ENCODE measurements at regions not wholly inside any gene's neighbourhood (a gene's known extent, or its start where the extent isn't known, plus 50 kb on each side); places are given as distances from the start of the nearest gene placed in this dataset.

GRCh38 chr12:18207266-18207665 lies 54.1 kb upstream of the PIK3C2G start:
- DNase-seq (ENCODE audit: low read depth), result no peak

- no peak for DNase-seq (ENCODE audit: low read depth)
Observed at GRCh38 chr12:18206198-18206597, 55.1 kb upstream of the PIK3C2G start.

- DNase-seq (ENCODE audit: low read depth), result no peak
Observed at GRCh38 chr12:18204053-18204452, 57.3 kb upstream of the PIK3C2G start.

- no peak for DNase-seq (ENCODE audit: low read depth)
Observed at GRCh38 chr12:18192119-18192518, 69.2 kb upstream of the PIK3C2G start.

GRCh38 chr12:18183141-18183540 lies 78.2 kb upstream of the PIK3C2G start:
- no peak for DNase-seq (ENCODE audit: low read depth)

GRCh38 chr12:18171571-18171970 lies 81.6 kb upstream of the RERGL start:
- peak; percentile 48 for DNase-seq (ENCODE audit: low read depth)

- DNase-seq (ENCODE audit: low read depth), result no peak
Observed at GRCh38 chr12:18168016-18168415, 78.0 kb upstream of the RERGL start.

- DNase-seq (ENCODE audit: low read depth), result no peak
Observed at GRCh38 chr12:18165889-18166288, 75.9 kb upstream of the RERGL start.

GRCh38 chr12:18165422-18165871 lies 75.5 kb upstream of the RERGL start:
- DNase-seq (ENCODE audit: low read depth), result peak; percentile 55

- no peak for DNase-seq (ENCODE audit: low read depth)
Observed at GRCh38 chr12:18160901-18161300, 70.9 kb upstream of the RERGL start.

- DNase-seq (ENCODE audit: low read depth), result peak; percentile 20
Observed at GRCh38 chr12:18158774-18159557, 69.0 kb upstream of the RERGL start.

GRCh38 chr12:18153826-18154225 lies 63.8 kb upstream of the RERGL start:
- no peak for DNase-seq (ENCODE audit: low read depth)

GRCh38 chr12:18151036-18151435 lies 61.0 kb upstream of the RERGL start:
- no peak for DNase-seq (ENCODE audit: low read depth)

GRCh38 chr12:18148961-18149360 lies 59.0 kb upstream of the RERGL start:
- peak; percentile 3 for DNase-seq (ENCODE audit: low read depth)

GRCh38 chr12:18146363-18146762 lies 56.4 kb upstream of the RERGL start:
- DNase-seq (ENCODE audit: low read depth), result no peak

GRCh38 chr12:18145924-18146323 lies 55.9 kb upstream of the RERGL start:
- DNase-seq (ENCODE audit: low read depth), result no peak

GRCh38 chr12:18141048-18141982 lies 51.3 kb upstream of the RERGL start:
- peak; percentile 75 for DNase-seq (ENCODE audit: low read depth)

- peak; percentile 36 for DNase-seq (ENCODE audit: low read depth)
Observed at GRCh38 chr12:18139989-18140596, 50.1 kb upstream of the RERGL start.

Data from M059J (cell line).